Right renal cortex interstitium (tissue), 3 donors: ENCODE measurements at regions not wholly inside any gene's neighbourhood (a gene's known extent, or its start where the extent isn't known, plus 50 kb on each side); places are given as distances from the start of the nearest gene placed in this dataset.

Experiments
- DNase-seq, 3 donors: peaks; one replicate each; pipeline ENCODE4 v3.0.0-alpha.2; 2013; ENCODE audit warnings: low read depth in 3 of 3, low spot score in 2 of 3

DNA sequence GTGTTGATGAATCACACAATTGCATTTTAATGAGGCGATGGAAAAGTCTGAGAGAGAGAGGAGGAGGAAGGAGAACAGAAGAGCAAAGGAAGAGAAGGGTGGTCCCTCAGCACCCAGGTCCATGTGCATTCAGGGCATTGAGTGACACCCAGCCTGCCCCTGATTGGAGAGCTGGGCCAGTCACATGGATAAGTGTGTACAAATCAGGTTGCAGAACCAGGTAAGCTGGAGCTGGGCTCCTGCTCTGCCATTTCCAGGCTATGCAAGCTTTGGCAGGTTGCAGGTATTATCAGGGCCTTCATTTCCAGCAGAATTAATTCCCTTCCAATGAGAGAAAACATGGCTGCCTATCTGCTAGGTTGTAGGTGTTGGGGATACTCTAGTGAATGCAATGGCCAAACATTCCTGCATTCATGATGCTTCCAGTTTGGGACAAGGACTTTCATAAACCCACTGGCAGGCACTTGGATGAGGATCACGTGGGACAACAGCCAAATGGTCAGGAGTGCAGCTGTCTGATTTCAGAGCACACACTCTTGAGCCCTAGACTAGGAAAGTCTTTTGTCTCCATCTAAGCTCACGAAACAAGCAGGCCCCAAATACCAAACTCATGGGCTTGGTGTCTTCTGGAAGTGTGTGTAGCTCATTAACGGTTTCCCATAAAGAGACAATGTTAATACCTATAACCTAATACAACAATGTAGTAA, 577.9 kb upstream of the CDH5 start:
- no peak for DNase-seq

DNA sequence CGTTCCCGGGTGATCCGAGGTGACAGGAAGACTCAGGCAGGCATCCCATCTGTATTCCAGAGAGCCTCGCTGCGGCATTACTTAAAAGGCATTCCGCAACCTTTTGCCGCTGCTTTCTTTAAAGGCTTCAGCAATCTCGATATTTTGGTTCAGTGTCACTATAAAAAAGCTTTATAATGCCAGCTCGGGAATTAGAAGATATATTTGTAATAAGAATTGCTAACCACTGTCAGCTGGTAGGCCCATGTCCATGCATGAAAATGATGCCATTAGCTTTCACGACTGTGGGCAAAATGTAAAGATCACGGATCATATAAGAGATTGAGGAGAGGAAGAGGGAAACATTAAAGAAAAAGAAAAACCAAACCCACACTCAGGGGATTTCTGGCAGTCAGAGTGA, 578.6 kb upstream of the CDH5 start:
- no peak for DNase-seq

DNA sequence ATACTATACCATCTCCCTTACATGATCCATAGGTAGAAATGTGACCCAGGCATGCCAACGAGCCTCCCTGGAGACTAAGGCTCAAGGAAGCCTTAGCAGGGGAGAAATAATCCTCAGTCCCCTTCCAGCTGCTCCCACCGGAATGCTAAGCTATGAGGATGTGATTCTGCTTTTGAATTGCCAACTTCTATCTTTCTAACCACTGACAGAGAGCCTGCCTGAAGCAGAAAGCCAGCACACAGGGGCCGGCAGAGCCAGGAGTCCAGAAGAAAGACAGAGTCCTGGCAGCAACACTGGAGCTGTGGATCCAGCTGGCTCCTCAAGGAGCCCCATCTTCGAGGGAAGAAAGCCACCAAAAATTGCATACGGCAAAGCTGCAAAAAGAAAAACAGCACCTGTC, 579.6 kb upstream of the CDH5 start:
- DNase-seq, result no peak

DNA sequence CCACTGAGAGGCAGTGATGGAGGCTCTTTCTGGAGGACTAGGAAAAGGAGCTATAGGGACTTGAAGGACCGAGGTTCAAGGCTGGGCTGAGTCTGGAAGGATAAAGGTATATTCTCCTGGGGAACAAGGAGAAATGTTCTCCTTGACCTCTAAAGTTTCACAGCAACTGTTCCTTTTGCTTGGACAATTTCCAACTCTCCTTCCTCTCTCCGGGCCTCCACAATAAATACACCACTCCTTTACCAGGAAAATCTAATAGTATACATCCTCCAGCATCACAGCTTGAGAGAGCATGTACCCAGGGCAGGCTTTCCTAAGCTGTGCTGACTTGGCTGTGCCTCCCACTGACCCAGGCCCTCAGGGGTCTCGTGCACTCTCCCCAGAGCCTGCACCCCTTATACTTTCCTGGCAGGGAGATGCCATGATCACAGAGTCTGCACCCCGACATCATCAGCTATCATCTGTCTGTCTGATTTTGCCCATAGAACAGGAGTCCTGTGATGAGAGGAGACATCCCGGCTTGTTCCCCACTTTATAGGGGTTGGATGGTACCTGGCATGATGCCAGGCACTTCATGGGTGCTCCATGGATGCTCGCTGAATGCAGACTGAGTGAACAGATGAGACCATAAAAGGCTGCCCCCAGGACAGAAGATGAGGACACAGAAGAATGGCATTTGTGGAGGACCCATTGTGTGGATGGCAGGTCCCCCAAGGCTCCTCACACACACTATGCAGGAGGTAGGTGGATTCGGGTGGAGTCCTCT, 582.6 kb upstream of the CDH5 start:
- no peak for DNase-seq

DNA sequence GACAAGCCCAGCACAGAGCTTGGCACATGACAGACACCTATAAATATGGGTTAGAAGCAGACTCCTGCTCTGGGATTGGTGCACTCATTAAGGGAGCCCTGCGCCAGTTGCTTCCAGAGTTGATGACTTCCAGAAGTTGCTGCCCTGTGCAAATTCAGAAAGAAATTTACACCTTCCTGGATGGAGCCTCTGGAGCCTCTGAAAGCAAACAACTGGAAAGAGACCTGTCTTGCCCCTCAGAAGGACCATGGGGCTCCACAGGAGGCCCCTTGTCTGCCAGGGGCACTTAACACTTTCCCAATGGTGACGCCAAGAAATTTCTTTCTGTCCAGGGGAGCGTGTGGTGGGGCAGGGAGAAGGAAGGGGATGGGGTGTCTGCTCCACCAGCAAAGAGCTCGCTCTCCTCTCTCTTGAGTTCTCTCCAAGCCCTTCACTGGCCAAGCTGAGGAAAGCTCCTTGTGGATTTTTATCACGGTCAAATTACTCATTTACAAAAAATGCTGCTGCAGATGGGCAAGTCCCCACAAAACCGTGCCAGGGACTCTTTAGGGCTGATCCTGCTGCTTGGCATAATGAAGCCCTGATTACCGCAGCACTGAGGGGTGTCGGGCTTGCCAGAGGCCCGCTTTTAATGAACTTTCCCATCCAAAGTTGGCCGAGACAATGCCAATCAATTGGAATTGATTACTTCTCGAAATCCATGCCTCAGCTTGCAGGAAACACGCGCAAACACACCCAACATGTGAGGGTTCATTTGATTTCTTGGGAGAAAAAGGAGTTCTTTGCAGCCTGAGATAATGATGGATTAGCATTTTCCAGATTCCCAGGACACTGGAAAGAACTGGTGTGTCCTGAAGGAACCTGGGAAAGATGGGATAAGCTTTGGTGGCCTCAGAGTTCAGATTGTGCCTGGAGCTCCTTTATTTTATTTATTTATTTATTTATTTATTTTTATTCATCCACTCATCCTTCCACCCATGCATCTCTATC, 583.6 kb upstream of the CDH5 start:
- DNase-seq, result no peak

DNA sequence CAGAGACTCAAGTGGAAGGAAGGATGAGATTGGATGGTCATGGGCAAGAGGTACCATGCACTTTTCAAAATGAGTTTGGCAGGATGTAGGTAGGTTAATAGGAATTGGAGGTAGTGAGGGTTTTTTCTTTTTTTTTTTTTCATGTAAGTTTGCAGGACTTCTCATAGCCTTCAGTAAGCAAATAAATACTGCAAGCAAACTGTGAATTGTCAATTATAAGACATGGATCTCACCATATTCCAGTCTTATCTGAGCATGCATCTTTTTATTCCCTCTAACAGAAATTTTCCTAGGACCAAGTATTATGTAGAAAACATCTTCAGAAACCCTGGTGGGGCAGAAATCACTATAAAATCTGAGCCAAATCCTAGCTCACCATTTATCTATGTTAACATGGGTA, 584.6 kb upstream of the CDH5 start:
- DNase-seq, result no peak

DNA sequence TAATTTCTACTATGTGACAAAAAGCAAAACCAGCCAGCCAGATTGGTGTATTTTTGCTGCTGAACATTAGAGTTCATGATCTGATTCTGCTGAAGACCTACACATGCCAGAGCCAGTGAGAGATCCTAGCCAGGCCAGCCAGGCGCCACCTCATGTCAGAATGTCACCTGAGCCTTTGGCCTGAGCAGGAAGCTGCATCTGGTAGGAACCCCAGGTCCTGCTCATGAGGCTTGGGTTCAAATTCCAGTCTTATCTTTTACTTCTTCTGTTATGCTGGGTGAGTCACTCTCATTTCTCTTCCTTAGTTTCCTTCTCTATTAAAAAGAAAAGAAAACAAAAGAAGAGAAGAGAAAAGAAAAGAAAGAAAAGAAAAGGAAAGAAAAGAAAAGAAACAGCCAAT, 585.1 kb upstream of the CDH5 start:
- DNase-seq, result no peak

DNA sequence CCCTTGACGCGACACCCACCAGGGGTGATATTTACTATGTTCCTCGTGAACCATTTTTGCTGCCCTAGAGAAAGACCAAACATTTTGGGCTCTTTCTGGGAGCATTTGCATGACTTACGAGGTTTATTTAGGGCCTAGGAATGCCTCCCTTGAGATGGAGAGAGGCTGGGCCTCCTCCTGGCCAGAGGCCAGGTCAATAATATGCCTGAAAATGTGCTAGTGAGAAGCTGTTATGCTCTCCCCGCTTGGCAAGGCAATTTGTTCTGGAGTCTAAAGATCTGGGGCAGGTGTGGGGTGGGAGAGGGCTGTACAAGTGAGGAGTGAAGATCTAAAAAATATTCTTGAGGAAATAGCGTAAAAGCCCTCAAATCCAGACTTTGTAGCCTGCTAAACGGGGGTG, 587.3 kb upstream of the CDH5 start:
- no peak for DNase-seq

DNA sequence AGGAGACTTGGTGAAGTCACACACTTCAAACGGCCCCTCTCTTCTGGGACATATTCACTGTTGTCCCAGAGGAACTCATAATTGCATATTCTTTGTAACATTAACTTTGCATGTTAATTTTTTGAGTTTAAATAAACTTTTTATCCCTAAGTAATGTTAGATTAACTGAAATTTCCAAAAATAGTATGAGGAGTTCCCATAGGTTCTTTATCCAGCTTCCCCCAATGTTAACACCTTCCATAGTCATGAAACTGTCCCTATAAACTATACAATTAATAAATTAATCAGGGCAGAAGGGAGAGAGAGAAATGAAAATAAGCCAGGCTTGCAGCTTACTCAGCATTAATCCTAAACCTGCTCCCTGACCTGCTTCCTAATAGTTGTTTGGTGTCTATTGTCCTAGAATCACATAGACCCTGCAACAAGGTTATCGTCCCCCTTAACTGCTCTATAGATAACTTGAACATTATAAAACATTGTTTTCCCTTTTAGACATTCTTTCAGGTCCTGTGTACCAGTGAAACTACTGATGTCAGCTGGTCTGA, 589.8 kb upstream of the CDH5 start:
- no peak for DNase-seq

DNA sequence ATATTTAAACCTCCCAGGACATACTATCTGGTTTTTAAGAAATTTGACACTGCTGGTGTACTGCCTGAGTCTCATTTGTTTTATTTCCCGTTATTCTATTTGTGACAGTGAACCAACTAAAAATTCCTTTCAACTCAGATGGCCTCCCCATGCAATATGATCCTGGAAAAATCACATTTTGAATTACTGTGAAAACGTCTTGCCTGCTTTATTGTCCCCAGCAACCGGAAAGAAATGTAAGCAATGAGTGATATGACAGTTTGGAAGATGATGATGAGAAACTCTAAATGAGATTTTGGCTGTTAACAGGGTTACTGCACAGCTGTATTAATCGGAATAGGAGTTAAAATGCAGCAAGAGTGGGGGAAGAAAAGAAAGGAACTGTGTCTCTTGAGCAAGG, 590.7 kb upstream of the CDH5 start:
- no peak for DNase-seq

DNA sequence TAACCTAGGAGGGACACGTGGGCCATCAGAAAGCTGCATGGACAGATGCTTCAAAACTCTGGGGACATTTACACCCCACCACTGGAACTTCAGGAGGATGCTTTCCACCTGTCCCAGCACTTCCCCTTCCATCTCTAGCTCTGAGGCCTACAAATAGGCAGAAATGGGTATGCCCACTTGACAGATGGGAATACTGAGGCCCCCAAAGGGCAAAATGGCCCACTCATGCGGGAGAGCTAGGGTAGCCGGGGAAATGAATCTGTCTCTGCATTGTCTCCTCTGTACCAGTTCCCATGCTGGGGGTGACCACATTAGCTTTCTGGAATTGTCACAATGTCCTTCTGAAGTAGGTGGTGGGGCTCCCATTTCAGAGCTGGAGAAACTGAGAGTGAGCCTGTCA, 592.1 kb upstream of the CDH5 start:
- no peak for DNase-seq

DNA sequence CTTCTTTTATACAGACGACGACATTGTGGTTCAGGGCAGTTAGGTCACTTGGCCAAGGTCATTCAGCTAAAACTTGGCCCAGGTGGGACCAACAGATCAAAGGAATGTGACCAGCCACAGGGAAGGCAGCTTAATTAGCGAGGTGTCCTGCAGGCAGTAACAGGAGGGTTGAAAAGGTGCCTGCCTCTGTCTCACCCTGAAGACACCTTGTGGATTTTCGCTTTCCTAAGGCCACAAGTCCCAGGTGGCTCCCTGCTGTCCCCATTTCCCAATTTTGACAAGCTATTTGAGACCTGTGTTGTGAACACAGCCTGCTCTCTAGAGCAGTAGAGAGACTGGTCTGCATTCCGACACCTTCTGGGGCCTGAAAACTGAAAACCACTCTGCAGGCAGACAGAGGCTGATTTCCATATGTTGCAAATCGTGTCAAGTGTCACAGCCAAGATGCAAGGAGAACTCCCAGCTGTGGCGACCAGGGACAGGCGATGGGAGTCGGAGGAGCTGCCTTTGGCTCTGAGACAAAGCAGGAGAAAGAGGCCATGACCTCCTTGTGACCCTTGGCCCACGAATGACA, 593.1 kb upstream of the CDH5 start:
- no peak for DNase-seq

DNA sequence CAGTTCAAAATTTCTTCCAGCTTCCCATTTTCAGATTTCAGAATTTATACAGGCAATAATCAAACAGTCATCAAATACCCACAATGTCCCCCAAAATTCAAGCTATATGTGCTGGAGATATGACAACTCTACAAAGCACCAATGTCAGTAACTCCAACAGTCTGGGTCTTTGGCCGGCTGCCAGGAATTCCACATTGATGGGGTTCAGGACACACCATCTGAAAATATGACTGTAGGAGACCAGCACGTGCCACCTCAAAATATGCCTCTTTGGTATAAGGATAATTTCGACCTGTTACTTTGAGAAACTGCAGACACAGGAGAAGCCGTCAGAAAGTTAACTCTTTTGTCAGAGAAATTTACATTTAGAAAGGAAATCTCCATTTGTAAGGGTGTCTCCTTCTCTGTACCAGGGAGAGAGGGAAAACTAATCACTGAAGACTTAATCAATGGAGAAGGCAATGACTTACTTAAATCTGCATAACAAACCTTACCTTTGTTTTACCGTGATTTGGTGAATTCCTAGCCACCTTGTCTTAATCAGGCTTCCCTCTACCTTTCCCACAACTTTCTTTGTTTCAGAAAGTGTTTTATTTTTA, 594.3 kb upstream of the CDH5 start:
- no peak for DNase-seq

DNA sequence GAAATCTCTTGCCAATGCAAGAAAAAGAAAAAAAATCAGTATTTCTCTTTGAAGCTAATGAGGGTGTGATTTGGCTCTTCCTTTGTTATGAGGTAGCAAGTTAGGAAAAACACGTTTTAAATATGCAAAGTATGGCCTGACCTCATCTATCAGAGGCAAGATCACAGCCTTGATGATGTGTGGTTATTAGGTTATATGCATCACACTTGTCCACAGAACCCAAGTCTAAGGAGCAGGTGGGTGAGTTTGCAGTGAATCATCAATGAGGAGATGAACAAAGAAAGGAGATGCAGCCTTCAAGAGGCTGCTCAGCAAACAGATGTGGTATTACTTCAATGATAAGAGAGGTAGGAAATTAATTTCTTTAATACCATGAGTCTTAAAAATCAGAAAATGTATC, 594.8 kb upstream of the CDH5 start:
- DNase-seq, result no peak

DNA sequence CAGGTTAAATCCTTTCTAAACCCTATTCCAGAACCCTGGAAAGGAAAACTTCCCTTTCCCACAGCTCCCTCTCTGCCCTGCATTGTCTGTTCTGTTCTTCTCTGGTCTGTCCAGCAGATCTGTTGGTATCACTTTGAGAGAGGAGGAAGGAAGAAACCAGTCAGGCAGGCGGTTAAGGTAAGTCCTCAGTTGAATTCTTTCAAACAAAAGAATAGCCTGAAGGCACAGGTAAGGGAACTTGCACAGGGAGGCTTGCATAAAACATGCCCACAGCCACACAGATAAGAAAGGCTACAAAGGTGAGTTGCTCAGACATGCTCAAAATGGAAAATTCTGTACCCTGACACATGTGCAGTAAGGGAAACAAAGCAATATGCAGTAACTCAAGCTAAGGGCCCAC, 595.7 kb upstream of the CDH5 start:
- no peak for DNase-seq

DNA sequence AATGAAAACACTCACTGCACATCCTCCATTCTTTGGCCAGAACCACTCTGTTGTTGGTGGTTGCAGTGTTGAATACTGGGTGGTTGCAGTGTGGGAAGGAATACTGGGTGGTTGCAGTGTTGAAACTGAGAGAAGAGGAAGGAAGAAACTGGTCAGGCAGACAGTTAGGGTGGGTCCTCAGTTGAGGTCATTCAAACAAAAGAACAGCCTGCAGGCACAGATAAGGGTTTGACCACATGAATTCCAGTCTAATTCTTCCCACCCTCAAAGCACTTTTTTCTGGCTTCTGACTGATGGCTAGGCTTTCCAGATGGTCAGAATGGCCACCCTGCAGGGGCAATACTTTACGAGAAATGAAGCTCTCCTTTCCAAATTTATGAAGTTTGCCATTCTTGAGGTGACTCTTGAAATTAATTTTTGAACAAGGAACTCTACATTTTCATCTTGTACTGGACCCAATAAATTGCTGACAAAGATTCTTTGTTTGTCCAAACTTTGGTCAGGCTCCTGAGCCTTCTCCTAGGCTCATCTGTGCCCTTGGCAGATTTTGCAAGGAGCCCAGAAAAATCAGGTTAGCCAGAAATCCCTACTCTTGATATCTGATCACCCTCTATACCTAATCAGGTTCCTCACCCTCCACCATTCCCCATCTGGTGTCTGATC, 596.6 kb upstream of the CDH5 start:
- DNase-seq, result no peak

DNA sequence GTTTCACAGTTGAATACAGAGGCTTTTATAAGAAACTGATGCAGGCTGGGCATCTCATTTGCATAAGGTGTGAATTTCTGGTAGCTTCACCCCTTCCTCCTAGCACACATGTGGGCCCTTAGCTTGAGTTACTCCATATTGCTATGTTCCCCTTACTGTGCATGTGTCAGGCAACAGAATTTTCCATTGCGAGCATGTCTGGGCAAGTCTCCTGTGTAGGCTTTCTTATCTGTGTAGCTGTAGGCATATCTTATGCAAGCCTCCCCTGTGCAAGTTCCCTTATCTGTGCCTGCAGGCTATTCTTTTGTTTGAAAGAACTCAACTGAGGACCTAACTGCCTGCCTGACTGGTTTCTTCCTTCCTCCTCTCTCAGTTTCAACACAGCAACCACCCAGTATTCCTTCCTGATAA, 597.4 kb upstream of the CDH5 start:
- DNase-seq, result no peak

DNA sequence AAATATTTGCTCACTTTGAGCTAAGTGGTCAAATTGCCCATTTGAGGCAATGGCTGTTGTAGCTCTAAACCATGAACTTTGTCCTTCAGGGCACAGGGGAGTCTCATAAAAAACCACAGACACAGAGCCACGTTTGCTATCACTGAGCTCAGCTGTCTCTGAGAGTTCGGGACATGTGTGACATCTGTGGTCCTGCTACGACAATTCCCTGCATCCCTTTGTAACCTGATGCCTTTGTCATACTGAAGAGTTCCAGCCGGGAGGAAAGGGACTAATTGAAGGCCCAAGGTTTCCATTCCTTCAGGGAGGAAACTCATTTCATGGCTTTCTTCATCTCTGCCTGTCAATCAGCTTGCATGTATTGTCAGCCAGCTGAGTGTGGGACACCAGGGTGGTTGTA, 599.4 kb upstream of the CDH5 start:
- DNase-seq, result no peak

DNA sequence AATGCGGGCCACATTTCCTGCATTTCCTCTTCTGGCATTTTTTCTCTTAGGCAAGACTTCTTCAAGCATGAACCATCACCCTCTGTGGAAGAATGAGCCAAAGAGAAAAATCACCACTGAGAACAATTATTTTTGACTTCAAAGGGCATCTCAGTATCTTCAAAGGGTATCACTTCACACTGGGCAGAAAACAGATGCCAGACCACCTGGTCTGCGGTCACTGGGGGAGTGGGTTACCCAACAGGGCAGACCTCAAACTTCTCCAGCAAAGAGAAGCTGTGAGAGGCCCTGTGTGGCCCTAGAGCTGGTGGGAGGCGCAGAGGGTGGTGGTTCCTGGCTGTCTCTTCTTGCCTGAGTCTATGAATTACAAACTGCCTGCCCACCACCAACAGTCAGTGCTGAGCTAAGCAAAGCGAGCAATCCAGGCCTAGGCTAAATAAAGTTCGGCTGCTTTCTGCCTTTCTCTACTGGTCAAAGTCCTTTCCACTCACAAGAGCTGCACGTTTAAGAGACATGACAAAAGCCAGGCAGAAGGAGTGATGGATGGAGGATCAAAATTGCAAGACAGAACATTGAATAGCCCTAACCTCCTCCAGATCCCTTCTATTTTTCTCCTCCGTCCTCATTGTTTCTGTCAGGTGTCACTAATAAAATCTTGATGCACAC, 602.7 kb upstream of the CDH5 start:
- no peak for DNase-seq
